GM23338 (cell line): ENCODE measurements at regions not wholly inside any gene's neighbourhood (a gene's known extent, or its start where the extent isn't known, plus 50 kb on each side); places are given as distances from the start of the nearest gene placed in this dataset.

ENCODE experiments used
- ATAC-seq: fragments of 200-7000 bp; cut with Tn5 transposase; 3 replicates; pipeline ENCODE4 v1.9.1; 2020
- DNase-seq: peaks from one replicate; pipeline ENCODE4 v3.0.0-alpha.2; 2015; ENCODE audit warnings: low spot score
- H2AFZ ChIP-seq: fragments of 200-600 bp; sonication (generic); 2 replicates; pipeline ENCODE4 v1.8.0; 2016; ENCODE audit warnings: antibody characterized with exemption, mild to moderate bottlenecking, moderate library complexity
- H3F3A ChIP-seq: fragments of 200-600 bp; sonication (generic); replicated peaks from 2 replicates; pipeline ENCODE4 v1.8.0; 2017; ENCODE audit warnings: antibody characterized with exemption, mixed run types, low read depth
- H3K27ac ChIP-seq: fragments of 200-600 bp; sonication (generic); 2 replicates; pipeline ENCODE4 v1.6.1; 2016; ENCODE audit warnings: low read depth
- H3K27me3 ChIP-seq: fragments of 200-600 bp; sonication (generic); 2 replicates; pipeline ENCODE4 v1.8.0; 2016; ENCODE audit warnings: mild to moderate bottlenecking, mixed run types, moderate library complexity; ENCODE audit not compliant: insufficient read depth
- H3K36me3 ChIP-seq: fragments of 200-600 bp; sonication (generic); 2 replicates; pipeline ENCODE4 v1.8.0; 2016; ENCODE audit warnings: mild to moderate bottlenecking; ENCODE audit not compliant: insufficient read depth
- H3K4me1 ChIP-seq: fragments of 200-600 bp; sonication (generic); 2 replicates; pipeline ENCODE4 v1.8.0; 2016; ENCODE audit warnings: mild to moderate bottlenecking, moderate library complexity; ENCODE audit not compliant: insufficient read depth
- H3K4me2 ChIP-seq: fragments of 200-600 bp; sonication (generic); 2 replicates; pipeline ENCODE4 v1.7.1; 2017; ENCODE audit warnings: mixed run types
- H3K4me3 ChIP-seq: fragments of 200-600 bp; sonication (generic); 2 replicates; pipeline ENCODE4 v1.6.1; 2016; ENCODE audit warnings: mixed run types
- H3K79me2 ChIP-seq: fragments of 200-600 bp; sonication (generic); replicated peaks from 2 replicates; pipeline ENCODE4 v1.8.0; 2017; ENCODE audit warnings: mild to moderate bottlenecking; ENCODE audit not compliant: insufficient read depth
- H3K9me2 ChIP-seq: fragments of 200-600 bp; sonication (generic); 2 replicates; pipeline ENCODE4 v1.8.0; 2017; ENCODE audit not compliant: insufficient read depth
- H4K20me1 ChIP-seq: fragments of 200-600 bp; sonication (generic); replicated peaks from 2 replicates; pipeline ENCODE4 v1.8.0; 2017; ENCODE audit warnings: mild to moderate bottlenecking; ENCODE audit not compliant: insufficient read depth
- H3K27ac Mint-ChIP-seq: 2 replicates; pipeline ENCODE4 v1.8.0; 2020; ENCODE audit warnings: inconsistent platforms, mild to moderate bottlenecking, moderate library complexity, mixed read lengths
- H3K27me3 Mint-ChIP-seq: 3 replicates; pipeline ENCODE4 v1.8.0; 2022; ENCODE audit warnings: low read depth, mild to moderate bottlenecking, moderate library complexity, mixed read lengths, inconsistent platforms; ENCODE audit not compliant: insufficient read depth, poor library complexity
- H3K36me3 Mint-ChIP-seq: 3 replicates; pipeline ENCODE4 v1.8.0; 2021; ENCODE audit warnings: low read depth, mild to moderate bottlenecking, inconsistent platforms, moderate library complexity, mixed read lengths
- H3K4me1 Mint-ChIP-seq: 3 replicates; pipeline ENCODE4 v1.8.0; 2020; ENCODE audit warnings: mild to moderate bottlenecking, inconsistent platforms, mixed read lengths
- H3K4me3 Mint-ChIP-seq: 3 replicates; pipeline ENCODE4 v1.8.0; 2021; ENCODE audit warnings: moderate library complexity, mild to moderate bottlenecking, inconsistent platforms, mixed read lengths
- H3K9me3 Mint-ChIP-seq: 3 replicates; pipeline ENCODE4 v1.8.0; 2020; ENCODE audit warnings: moderate library complexity, mild to moderate bottlenecking, inconsistent platforms, mixed read lengths
- CREB1 ChIP-seq: fragments of 250-450 bp; sonication (Bioruptor Pico); IDR thresholded peaks from 2 replicates; pipeline ENCODE4 v1.5.0; 2020; ENCODE audit warnings: low read depth, mild to moderate bottlenecking, moderate library complexity
- CTCF ChIP-seq, 2 experiments: fragments of 200-600 bp in 1 of 2; sonication (generic) in 1 of 2; conservative IDR thresholded peaks; 2 replicates each; pipeline versions ENCODE4 v1.5.1 to v1.6.1; 2016 to 2017; ENCODE audit warnings: antibody characterized with exemption in 2 of 2, low read depth in 2 of 2, mild to moderate bottlenecking in 2 of 2, moderate library complexity in 1 of 2
- EZH2phosphoT487 ChIP-seq: fragments of 200-600 bp; sonication (generic); IDR thresholded peaks from one replicate; pipeline ENCODE4 v1.8.1; 2018; ENCODE audit warnings: antibody characterized with exemption; ENCODE audit not compliant: unreplicated experiment
- JUNB ChIP-seq: IDR thresholded peaks from one replicate; pipeline ENCODE4 v1.6.1; 2016; ENCODE audit warnings: antibody characterized with exemption; ENCODE audit not compliant: unreplicated experiment
- NANOG ChIP-seq: IDR thresholded peaks from 2 replicates; pipeline ENCODE4 v1.6.1; 2016; ENCODE audit warnings: antibody characterized with exemption, borderline replicate concordance
- POLR2AphosphoS5 ChIP-seq: IDR thresholded peaks from 2 replicates; pipeline ENCODE4 v1.6.1; 2016; ENCODE audit warnings: antibody characterized with exemption, low read depth
- ZNF114 ChIP-seq: fragments of 250-450 bp; sonication (Bioruptor Pico); IDR thresholded peaks from 2 replicates; pipeline ENCODE4 v1.5.0; 2020; ENCODE audit warnings: mild to moderate bottlenecking, moderate library complexity
- ZNF331 ChIP-seq: fragments of 250-450 bp; sonication (Bioruptor Pico); IDR thresholded peaks from 2 replicates; pipeline ENCODE4 v1.5.0; 2020; ENCODE audit warnings: low read depth, mild to moderate bottlenecking, moderate library complexity
- TF ChIP-seq, protein P1 (sequence below): IDR thresholded peaks from 2 replicates; pipeline ENCODE4 v1.6.1; 2016; ENCODE audit warnings: antibody characterized with exemption
- TF ChIP-seq, protein P2 (sequence below): IDR thresholded peaks from one replicate; pipeline ENCODE4 v1.6.1; 2018; ENCODE audit warnings: antibody characterized with exemption; ENCODE audit not compliant: unreplicated experiment

GRCh38 chr10:29738341-29738740 lies 103.6 kb upstream of the SVIL start:
- Mint-ChIP-seq H3K4me3 (no peak overlapping the region), H3K4me1 (peaks cover 12% of the 10 kb centered on the region), H3K27me3 (peaks cover 33% of the 10 kb centered on the region), H3K36me3 (no peaks in the 10 kb centered on the region; the same call in 2 of the 3 replicates), H3K9me3 (no peaks in the 10 kb centered on the region), H3K27ac (no peak overlapping the region)
- H3K4me2 ChIP-seq, result no peak overlapping the region
- ATAC-seq (no peak), DNase-seq (no peak)
- H3K27me3 ChIP-seq, result peaks cover 41% of the 10 kb centered on the region
- TF ChIP-seq, protein P1, sequence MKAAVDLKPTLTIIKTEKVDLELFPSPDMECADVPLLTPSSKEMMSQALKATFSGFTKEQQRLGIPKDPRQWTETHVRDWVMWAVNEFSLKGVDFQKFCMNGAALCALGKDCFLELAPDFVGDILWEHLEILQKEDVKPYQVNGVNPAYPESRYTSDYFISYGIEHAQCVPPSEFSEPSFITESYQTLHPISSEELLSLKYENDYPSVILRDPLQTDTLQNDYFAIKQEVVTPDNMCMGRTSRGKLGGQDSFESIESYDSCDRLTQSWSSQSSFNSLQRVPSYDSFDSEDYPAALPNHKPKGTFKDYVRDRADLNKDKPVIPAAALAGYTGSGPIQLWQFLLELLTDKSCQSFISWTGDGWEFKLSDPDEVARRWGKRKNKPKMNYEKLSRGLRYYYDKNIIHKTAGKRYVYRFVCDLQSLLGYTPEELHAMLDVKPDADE, result no peak
- TF ChIP-seq CTCF (conservative IDR thresholded peaks at IDR 0.05; ENCODE audit: low read depth in 2 of 2) (no peak), CREB1 (CRISPR knock-in tag) (no peak)
- H3K9me2 ChIP-seq, result no peaks in the 10 kb centered on the region
- H2AFZ ChIP-seq, result no peak overlapping the region
- H3K79me2 ChIP-seq, result peaks cover 7% of the 10 kb centered on the region
- 0 out of 2 replicates have a peak, but pooled peaks cover 3% of the 10 kb centered on the region for H3F3A ChIP-seq
- no peaks in the 10 kb centered on the region for H3K36me3 ChIP-seq
- 0 out of 2 replicates have a peak, but pooled peaks cover 13% of the 10 kb centered on the region for H4K20me1 ChIP-seq
- H3K4me3 ChIP-seq, result no peak overlapping the region
- H3K27ac ChIP-seq, result no peak overlapping the region
- peaks cover 20% of the 10 kb centered on the region for H3K4me1 ChIP-seq

DNA sequence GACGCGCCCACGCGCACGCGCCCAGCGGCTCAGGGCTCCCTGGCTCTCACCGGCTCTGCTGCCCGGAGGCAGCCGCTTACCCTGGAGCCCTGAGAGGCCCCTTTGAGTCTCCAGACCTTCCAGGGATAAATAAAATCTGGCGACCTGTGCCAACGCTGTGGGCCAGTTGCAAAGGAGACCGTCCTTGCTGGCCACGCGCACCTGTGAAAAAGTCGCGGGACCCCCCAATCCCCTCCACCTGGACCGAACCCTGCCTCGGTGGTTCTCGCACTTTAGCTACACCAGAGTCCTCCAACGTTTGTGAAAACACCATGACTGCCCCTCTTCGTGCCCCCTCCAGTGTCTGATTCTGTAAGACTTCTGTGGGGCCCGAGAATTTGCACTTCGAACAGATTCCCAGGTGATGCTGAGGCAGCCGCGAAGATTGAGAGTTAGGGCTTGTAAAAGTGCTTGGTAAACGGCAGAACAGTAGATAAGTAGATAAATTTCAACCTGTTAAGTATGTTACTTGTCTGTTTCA lies 102.4 kb upstream of the SVIL start:
- Histone ChIP-seq H3K4me1 (peaks cover 27% of the 10 kb centered on the region), H3F3A (0 out of 2 replicates have a peak, but pooled peaks cover 3% of the 10 kb centered on the region), H3K36me3 (no peaks in the 10 kb centered on the region), H3K9me2 (no peaks in the 10 kb centered on the region), H3K4me3 (peak overlapping the region; percentile 81), H3K79me2 (peaks cover 8% of the 10 kb centered on the region), H3K27ac (no peak overlapping the region), H2AFZ (peak overlapping the region; percentile 95), H4K20me1 (peaks cover 16% of the 10 kb centered on the region; the same call in 1 of the 2 replicates), H3K4me2 (peak overlapping the region; percentile 94), H3K27me3 (peaks cover 52% of the 10 kb centered on the region)
- Mint-ChIP-seq H3K36me3 (no peaks in the 10 kb centered on the region; the same call in 2 of the 3 replicates), H3K27me3 (peaks cover 36% of the 10 kb centered on the region), H3K27ac (no peak overlapping the region), H3K9me3 (no peaks in the 10 kb centered on the region), H3K4me1 (peaks cover 18% of the 10 kb centered on the region), H3K4me3 (peak overlapping the region; percentile 85)
- ATAC-seq (no peak), DNase-seq (peak; percentile 62)
- TF ChIP-seq JUNB (no peak), CREB1 (CRISPR knock-in tag) (no peak), POLR2AphosphoS5 (no peak), NANOG (no peak), EZH2phosphoT487 (no peak), ZNF114 (no peak), ZNF331 (CRISPR knock-in tag) (no peak), CTCF (conservative IDR thresholded peaks at IDR 0.05; ENCODE audit: low read depth in 2 of 2) (no peak)
- TF ChIP-seq, protein P2, sequence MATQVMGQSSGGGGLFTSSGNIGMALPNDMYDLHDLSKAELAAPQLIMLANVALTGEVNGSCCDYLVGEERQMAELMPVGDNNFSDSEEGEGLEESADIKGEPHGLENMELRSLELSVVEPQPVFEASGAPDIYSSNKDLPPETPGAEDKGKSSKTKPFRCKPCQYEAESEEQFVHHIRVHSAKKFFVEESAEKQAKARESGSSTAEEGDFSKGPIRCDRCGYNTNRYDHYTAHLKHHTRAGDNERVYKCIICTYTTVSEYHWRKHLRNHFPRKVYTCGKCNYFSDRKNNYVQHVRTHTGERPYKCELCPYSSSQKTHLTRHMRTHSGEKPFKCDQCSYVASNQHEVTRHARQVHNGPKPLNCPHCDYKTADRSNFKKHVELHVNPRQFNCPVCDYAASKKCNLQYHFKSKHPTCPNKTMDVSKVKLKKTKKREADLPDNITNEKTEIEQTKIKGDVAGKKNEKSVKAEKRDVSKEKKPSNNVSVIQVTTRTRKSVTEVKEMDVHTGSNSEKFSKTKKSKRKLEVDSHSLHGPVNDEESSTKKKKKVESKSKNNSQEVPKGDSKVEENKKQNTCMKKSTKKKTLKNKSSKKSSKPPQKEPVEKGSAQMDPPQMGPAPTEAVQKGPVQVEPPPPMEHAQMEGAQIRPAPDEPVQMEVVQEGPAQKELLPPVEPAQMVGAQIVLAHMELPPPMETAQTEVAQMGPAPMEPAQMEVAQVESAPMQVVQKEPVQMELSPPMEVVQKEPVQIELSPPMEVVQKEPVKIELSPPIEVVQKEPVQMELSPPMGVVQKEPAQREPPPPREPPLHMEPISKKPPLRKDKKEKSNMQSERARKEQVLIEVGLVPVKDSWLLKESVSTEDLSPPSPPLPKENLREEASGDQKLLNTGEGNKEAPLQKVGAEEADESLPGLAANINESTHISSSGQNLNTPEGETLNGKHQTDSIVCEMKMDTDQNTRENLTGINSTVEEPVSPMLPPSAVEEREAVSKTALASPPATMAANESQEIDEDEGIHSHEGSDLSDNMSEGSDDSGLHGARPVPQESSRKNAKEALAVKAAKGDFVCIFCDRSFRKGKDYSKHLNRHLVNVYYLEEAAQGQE, result no peak
